Liver (tissue), 8 donors: ENCODE measurements at regions not wholly inside any gene's neighbourhood (a gene's known extent, or its start where the extent isn't known, plus 50 kb on each side); places are given as distances from the start of the nearest gene placed in this dataset.

Experiments used
- DNase-seq: peaks from one replicate; pipeline ENCODE4 v3.0.0-alpha.2; 2017; ENCODE audit warnings: low spot score
- H3K27ac ChIP-seq, 2 donors: one replicate each; pipeline ENCODE4 v1.7.0; 2013; ENCODE audit warnings: inconsistent platforms in 2 of 2, low read length in 2 of 2, control low read depth in 1 of 2, low read depth in 1 of 2, mild to moderate bottlenecking in 1 of 2
- H3K27me3 ChIP-seq, 4 donors: one replicate each; pipeline versions ENCODE4 v1.6.1 to v1.7.0; 2013; ENCODE audit warnings: low read length in 3 of 4, inconsistent platforms in 1 of 4, mild to moderate bottlenecking in 1 of 4, moderate library complexity in 1 of 4; ENCODE audit not compliant: control insufficient read depth in 4 of 4, insufficient read depth in 4 of 4
- H3K36me3 ChIP-seq, 4 donors: one replicate each; pipeline versions ENCODE4 v1.6.1 to v1.7.0; 2013; ENCODE audit warnings: low read length in 3 of 4, mild to moderate bottlenecking in 3 of 4, low read depth in 1 of 4, moderate library complexity in 1 of 4; ENCODE audit not compliant: control insufficient read depth in 4 of 4, insufficient read depth in 3 of 4
- H3K4me1 ChIP-seq, 4 donors: one replicate each; pipeline versions ENCODE4 v1.6.1 to v1.7.0; 2013; ENCODE audit warnings: low read length in 3 of 4, mild to moderate bottlenecking in 3 of 4, moderate library complexity in 1 of 4; ENCODE audit not compliant: control insufficient read depth in 4 of 4, insufficient read depth in 4 of 4
- H3K4me3 ChIP-seq, 3 donors: one replicate each; pipeline versions ENCODE4 v1.6.1 to v1.7.0; 2013; ENCODE audit warnings: low read length in 3 of 3, control low read depth in 1 of 3, low read depth in 1 of 3, mild to moderate bottlenecking in 1 of 3
- H3K9ac ChIP-seq, 2 donors: one replicate each; pipeline ENCODE4 v1.7.0; 2013; ENCODE audit warnings: low read length in 2 of 2, mild to moderate bottlenecking in 2 of 2, moderate library complexity in 2 of 2, control low read depth in 1 of 2, low read depth in 1 of 2
- H3K9me3 ChIP-seq, 4 donors: one replicate each; pipeline versions ENCODE4 v1.6.1 to v1.7.0; 2013; ENCODE audit warnings: low read length in 3 of 4; ENCODE audit not compliant: control insufficient read depth in 4 of 4
- EGR1 ChIP-seq, 2 donors: IDR thresholded peaks; 2 replicates each; pipeline ENCODE4 v1.6.1; 2016 to 2018; ENCODE audit warnings: antibody characterized with exemption in 2 of 2, low read depth in 2 of 2
- FOXA1 ChIP-seq: IDR thresholded peaks from 2 replicates; pipeline ENCODE4 v1.6.1; 2016; ENCODE audit warnings: antibody characterized with exemption
- FOXA2 ChIP-seq: IDR thresholded peaks from 2 replicates; pipeline ENCODE4 v1.6.1; 2016; ENCODE audit warnings: antibody characterized with exemption
- GABPA ChIP-seq, 2 donors: IDR thresholded peaks in 1 of 2; conservative IDR thresholded peaks in 1 of 2; 2 replicates each; pipeline ENCODE4 v1.6.1; 2016; ENCODE audit warnings: antibody characterized with exemption in 2 of 2, mild to moderate bottlenecking in 1 of 2, moderate library complexity in 1 of 2
- HNF4A ChIP-seq, 2 donors: conservative IDR thresholded peaks; 2 replicates each; pipeline ENCODE4 v1.6.1; 2016; ENCODE audit warnings: antibody characterized with exemption in 2 of 2, mild to moderate bottlenecking in 2 of 2
- JUND ChIP-seq, 2 donors: IDR thresholded peaks; 2 replicates each; pipeline ENCODE4 v1.6.1; 2016; ENCODE audit warnings: antibody characterized with exemption in 2 of 2
- MAX ChIP-seq: IDR thresholded peaks from 2 replicates; pipeline ENCODE4 v1.6.1; 2016; ENCODE audit warnings: antibody characterized with exemption
- NR2F2 ChIP-seq: IDR thresholded peaks from 2 replicates; pipeline ENCODE4 v1.6.1; 2016; ENCODE audit warnings: antibody characterized with exemption
- RAD21 ChIP-seq, 2 donors: IDR thresholded peaks; 2 replicates each; pipeline ENCODE4 v1.6.1; 2016; ENCODE audit warnings: antibody characterized with exemption in 2 of 2, mild to moderate bottlenecking in 2 of 2
- RXRA ChIP-seq, 2 donors: IDR thresholded peaks; 2 replicates each; pipeline ENCODE4 v1.6.1; 2017 to 2018; ENCODE audit warnings: antibody characterized with exemption in 2 of 2, mild to moderate bottlenecking in 1 of 2
- SP1 ChIP-seq: IDR thresholded peaks from 2 replicates; pipeline ENCODE4 v1.6.1; 2018; ENCODE audit warnings: antibody characterized with exemption, mild to moderate bottlenecking
- TAF1 ChIP-seq: conservative IDR thresholded peaks from 2 replicates; pipeline ENCODE4 v1.6.1; 2016; ENCODE audit warnings: antibody characterized with exemption, mild to moderate bottlenecking
- YY1 ChIP-seq: IDR thresholded peaks from 2 replicates; pipeline ENCODE4 v1.6.1; 2016; ENCODE audit warnings: antibody characterized with exemption, mild to moderate bottlenecking
- ZBTB33 ChIP-seq: IDR thresholded peaks from 2 replicates; pipeline ENCODE4 v1.6.1; 2016; ENCODE audit warnings: antibody characterized with exemption
- WGBS: extraction: QIAGEN DNeasy Blood & Tissue Kit; methylation state at CpG from one replicate; pipeline ENCODE4 v1.1.7; 2013; 5-methylcytosine and 5-hydroxymethylcytosine counted together
- TF ChIP-seq, protein P1 (sequence below): IDR thresholded peaks from 2 replicates; pipeline ENCODE4 v1.6.1; 2016; ENCODE audit warnings: antibody characterized with exemption
- TF ChIP-seq, protein P2 (sequence below): IDR thresholded peaks from 2 replicates; pipeline ENCODE4 v1.6.1; 2016; ENCODE audit warnings: antibody characterized with exemption, mild to moderate bottlenecking
- TF ChIP-seq, protein P3 (sequence below): fragments of 150-350 bp; IDR thresholded peaks from 2 replicates; pipeline ENCODE4 v1.5.1; 2017; ENCODE audit warnings: improper control_type of control experiment, low read depth, low read length; ENCODE audit not compliant: missing input control
- donor health status: healthy.
- donor health status: healthy.
- donor health status: healthy.
- donor health status: healthy.
- donor health status: healthy.

DNA sequence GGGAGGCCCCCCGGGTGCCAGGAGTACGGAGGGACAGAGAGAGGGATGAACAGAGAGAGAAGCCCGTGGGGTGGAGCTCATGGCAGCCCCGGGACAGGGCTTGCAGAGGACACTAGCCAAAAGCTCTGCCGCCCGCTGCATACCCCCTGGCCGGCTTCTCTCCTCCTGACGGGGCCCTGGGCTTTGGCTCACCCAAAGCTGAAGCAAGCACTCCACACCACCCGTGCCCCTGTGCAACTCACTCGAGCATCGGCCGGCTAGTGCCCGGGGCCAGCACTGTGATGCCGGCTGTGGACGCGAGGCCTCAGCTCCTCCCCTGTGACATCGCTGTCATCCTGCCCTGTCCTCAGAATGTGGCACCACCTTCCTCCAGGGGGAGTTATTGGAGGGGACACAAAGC lies 429.6 kb downstream of the BRD1 start:
- no peak overlapping the region for H3K27ac ChIP-seq
- no peaks in the 10 kb centered on the region for H3K36me3 ChIP-seq
- no peaks in the 10 kb centered on the region for H3K4me1 ChIP-seq
- DNase-seq: no peak
- TF ChIP-seq FOXA1 (no peak), EGR1 (IDR thresholded peaks at IDR 0.05; ENCODE audit: low read depth in 2 of 2) (no peak), TAF1 (no peak), SP1 (no peak), NR2F2 (no peak), JUND (IDR thresholded peaks at IDR 0.05) (no peak), HNF4A (conservative IDR thresholded peaks at IDR 0.05) (no peak), RAD21 (IDR thresholded peaks at IDR 0.05) (no peak), FOXA2 (no peak), ZBTB33 (no peak), RXRA (IDR thresholded peaks at IDR 0.05) (no peak)
- TF ChIP-seq, protein P1, sequence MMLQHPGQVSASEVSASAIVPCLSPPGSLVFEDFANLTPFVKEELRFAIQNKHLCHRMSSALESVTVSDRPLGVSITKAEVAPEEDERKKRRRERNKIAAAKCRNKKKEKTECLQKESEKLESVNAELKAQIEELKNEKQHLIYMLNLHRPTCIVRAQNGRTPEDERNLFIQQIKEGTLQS: no peak
- TF ChIP-seq, protein P2, sequence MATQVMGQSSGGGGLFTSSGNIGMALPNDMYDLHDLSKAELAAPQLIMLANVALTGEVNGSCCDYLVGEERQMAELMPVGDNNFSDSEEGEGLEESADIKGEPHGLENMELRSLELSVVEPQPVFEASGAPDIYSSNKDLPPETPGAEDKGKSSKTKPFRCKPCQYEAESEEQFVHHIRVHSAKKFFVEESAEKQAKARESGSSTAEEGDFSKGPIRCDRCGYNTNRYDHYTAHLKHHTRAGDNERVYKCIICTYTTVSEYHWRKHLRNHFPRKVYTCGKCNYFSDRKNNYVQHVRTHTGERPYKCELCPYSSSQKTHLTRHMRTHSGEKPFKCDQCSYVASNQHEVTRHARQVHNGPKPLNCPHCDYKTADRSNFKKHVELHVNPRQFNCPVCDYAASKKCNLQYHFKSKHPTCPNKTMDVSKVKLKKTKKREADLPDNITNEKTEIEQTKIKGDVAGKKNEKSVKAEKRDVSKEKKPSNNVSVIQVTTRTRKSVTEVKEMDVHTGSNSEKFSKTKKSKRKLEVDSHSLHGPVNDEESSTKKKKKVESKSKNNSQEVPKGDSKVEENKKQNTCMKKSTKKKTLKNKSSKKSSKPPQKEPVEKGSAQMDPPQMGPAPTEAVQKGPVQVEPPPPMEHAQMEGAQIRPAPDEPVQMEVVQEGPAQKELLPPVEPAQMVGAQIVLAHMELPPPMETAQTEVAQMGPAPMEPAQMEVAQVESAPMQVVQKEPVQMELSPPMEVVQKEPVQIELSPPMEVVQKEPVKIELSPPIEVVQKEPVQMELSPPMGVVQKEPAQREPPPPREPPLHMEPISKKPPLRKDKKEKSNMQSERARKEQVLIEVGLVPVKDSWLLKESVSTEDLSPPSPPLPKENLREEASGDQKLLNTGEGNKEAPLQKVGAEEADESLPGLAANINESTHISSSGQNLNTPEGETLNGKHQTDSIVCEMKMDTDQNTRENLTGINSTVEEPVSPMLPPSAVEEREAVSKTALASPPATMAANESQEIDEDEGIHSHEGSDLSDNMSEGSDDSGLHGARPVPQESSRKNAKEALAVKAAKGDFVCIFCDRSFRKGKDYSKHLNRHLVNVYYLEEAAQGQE: no peak
- TF ChIP-seq, protein P3, sequence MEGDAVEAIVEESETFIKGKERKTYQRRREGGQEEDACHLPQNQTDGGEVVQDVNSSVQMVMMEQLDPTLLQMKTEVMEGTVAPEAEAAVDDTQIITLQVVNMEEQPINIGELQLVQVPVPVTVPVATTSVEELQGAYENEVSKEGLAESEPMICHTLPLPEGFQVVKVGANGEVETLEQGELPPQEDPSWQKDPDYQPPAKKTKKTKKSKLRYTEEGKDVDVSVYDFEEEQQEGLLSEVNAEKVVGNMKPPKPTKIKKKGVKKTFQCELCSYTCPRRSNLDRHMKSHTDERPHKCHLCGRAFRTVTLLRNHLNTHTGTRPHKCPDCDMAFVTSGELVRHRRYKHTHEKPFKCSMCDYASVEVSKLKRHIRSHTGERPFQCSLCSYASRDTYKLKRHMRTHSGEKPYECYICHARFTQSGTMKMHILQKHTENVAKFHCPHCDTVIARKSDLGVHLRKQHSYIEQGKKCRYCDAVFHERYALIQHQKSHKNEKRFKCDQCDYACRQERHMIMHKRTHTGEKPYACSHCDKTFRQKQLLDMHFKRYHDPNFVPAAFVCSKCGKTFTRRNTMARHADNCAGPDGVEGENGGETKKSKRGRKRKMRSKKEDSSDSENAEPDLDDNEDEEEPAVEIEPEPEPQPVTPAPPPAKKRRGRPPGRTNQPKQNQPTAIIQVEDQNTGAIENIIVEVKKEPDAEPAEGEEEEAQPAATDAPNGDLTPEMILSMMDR: no peak
- no peak overlapping the region for H3K9ac ChIP-seq
- WGBS: 82% methylated on average over 17 of the region's 17 CpGs
- H3K27me3 ChIP-seq: peaks cover 0 to 9% (median 2%) of the 10 kb centered on the region in 4 donors
- no peak overlapping the region for H3K4me3 ChIP-seq
- no peaks in the 10 kb centered on the region for H3K9me3 ChIP-seq

DNA sequence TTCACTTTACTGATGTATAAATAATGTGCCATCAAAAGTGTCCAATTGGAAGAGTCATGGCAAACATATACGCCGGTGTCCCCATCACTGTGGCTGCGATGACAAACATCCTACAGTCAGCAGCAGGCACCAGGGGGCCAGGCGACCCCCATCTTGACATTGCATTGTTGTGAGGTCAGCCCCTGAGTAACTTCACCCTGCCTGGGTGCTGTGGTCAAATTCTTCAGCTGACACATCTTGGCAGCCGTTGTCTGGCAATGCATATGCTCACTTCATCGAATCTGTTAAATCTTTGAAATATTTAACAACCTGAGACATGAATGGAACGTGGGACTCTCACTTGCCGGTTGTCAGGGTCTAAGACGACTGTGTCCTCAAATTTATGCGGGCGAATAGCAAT lies 430.9 kb downstream of the BRD1 start:
- Histone ChIP-seq H3K4me1 (no peaks in the 10 kb centered on the region), H3K36me3 (no peaks in the 10 kb centered on the region), H3K27me3 (peaks cover 0 to 9% (median 2%) of the 10 kb centered on the region in 4 donors), H3K9ac (no peak overlapping the region), H3K4me3 (no peak overlapping the region), H3K27ac (no peak overlapping the region), H3K9me3 (no peaks in the 10 kb centered on the region)
- 81% methylated on average over 11 of the region's 11 CpGs for WGBS
- DNase-seq: no peak
- TF ChIP-seq FOXA2 (no peak), NR2F2 (no peak), TAF1 (no peak), MAX (no peak), YY1 (no peak), GABPA (IDR thresholded peaks at IDR 0.05 in 1 of 2, conservative IDR thresholded peaks at IDR 0.05 in 1 of 2) (no peak), ZBTB33 (no peak)
- TF ChIP-seq, protein P2: no peak
